KG1 (cell line): ENCODE measurements at regions not wholly inside any gene's neighbourhood (a gene's known extent, or its start where the extent isn't known, plus 50 kb on each side); places are given as distances from the start of the nearest gene placed in this dataset.
"Not testable (repeated sequence)": the region's sequence is repeated elsewhere in the genome, so short reads cannot be mapped to it uniquely, and the experiment has no call there.

Experiments used
- DNase-seq: peaks from one replicate; lab custom pipeline; 2025; lab: John Stamatoyannopoulos, UW

GRCh38 chr6:147911057-147911456 is 402.6 kb downstream of the SAMD5 start:
- DNase-seq, result no peak

- no peak for DNase-seq
These were observed 403.2 kb downstream of the SAMD5 start for GRCh38 chr6:147911686-147912085.

- DNase-seq, result no peak
These were observed 414.3 kb downstream of the SAMD5 start for GRCh38 chr6:147922799-147923198.

GRCh38 chr6:147924598-147924997 is 416.1 kb downstream of the SAMD5 start:
- no peak for DNase-seq

GRCh38 chr6:147925826-147926225 is 416.8 kb upstream of the SASH1 start:
- no peak for DNase-seq

GRCh38 chr6:147930745-147931144 is 411.9 kb upstream of the SASH1 start:
- no peak for DNase-seq

- DNase-seq, result no peak
These were observed 409.4 kb upstream of the SASH1 start for GRCh38 chr6:147933224-147933623.

GRCh38 chr6:147935656-147936055 is 407.0 kb upstream of the SASH1 start:
- no peak for DNase-seq

GRCh38 chr6:147936703-147937470 is 405.8 kb upstream of the SASH1 start:
- no peak for DNase-seq

- DNase-seq, result no peak
These were observed 401.5 kb upstream of the SASH1 start for GRCh38 chr6:147941143-147941542.

GRCh38 chr6:147942363-147942762 is 400.3 kb upstream of the SASH1 start:
- DNase-seq, result no peak

GRCh38 chr6:147944122-147944521 is 398.5 kb upstream of the SASH1 start:
- no peak for DNase-seq

GRCh38 chr6:147947521-147947920 is 395.1 kb upstream of the SASH1 start:
- DNase-seq, result no peak

- DNase-seq, result no peak
These were observed 392.5 kb upstream of the SASH1 start for GRCh38 chr6:147949981-147950622.

GRCh38 chr6:147950623-147950987 is 392.0 kb upstream of the SASH1 start:
- DNase-seq, result no peak

GRCh38 chr6:147951726-147952125 is 390.9 kb upstream of the SASH1 start:
- no peak for DNase-seq

- no peak for DNase-seq
These were observed 387.7 kb upstream of the SASH1 start for GRCh38 chr6:147954938-147955337.

GRCh38 chr6:147958683-147959082 is 384.0 kb upstream of the SASH1 start:
- no peak for DNase-seq

- no peak for DNase-seq
These were observed 381.0 kb upstream of the SASH1 start for GRCh38 chr6:147961481-147962141.

- not testable (repeated sequence) for DNase-seq
These were observed 377.2 kb upstream of the SASH1 start for GRCh38 chr6:147965448-147965847.

- DNase-seq, result no peak
These were observed 371.7 kb upstream of the SASH1 start for GRCh38 chr6:147970970-147971369.

- DNase-seq, result no peak
These were observed 370.2 kb upstream of the SASH1 start for GRCh38 chr6:147972448-147972847.

GRCh38 chr6:147973806-147974205 is 368.8 kb upstream of the SASH1 start:
- DNase-seq, result no peak
